ENCODE measurements at regions not wholly inside any gene's neighbourhood (a gene's known extent, or its start where the extent isn't known, plus 50 kb on each side); places are given as distances from the start of the nearest gene placed in this dataset.

DNA sequence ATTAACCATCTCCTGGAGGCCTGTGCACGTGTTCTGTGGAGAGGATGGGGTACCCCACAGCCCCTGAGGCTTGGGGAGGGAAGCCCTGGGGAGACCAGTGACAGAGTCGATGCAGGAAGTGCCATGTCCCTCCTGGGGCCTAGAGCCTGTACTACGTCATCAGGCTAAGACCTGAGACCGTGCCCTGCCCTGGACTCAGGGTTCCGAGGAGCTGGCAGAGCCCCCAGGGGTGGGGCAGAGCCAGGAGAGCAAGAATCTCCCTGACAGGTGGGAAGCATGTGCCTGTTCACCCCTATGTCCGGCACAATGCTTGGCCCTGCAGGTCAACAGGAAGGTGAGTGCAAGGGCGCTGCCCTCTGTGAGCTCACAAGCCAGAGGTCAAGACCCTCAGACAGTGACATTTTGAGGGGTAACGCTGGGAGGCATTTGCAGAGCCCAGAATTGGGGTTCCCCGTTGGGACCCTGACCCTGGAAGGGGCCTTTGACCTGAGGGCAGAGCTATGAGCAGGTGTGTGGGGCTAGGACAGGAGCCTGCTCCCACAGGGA lies 781.6 kb downstream of the BRD1 start:
- DNase-seq = no peak

DNA sequence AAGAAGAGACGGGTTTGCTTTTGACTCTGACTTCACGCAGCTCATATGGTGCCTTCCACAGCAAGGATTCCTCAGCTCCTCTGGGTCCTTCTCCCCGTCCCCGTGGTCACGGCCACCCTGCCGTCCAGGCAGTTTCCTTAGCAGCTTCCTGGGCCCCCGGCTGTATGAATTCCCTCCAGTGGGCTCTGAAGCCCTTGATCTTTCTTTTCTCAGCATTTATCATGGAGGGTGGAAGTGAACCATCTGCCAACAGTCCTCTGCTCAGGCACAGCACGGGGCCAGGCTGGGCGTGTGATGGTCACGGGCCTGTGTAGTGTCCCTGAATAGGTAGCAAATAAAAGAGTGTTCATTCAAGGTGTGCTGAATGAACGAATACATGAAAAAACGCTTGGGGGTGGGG lies 782.4 kb downstream of the BRD1 start:
- no peak for DNase-seq

DNA sequence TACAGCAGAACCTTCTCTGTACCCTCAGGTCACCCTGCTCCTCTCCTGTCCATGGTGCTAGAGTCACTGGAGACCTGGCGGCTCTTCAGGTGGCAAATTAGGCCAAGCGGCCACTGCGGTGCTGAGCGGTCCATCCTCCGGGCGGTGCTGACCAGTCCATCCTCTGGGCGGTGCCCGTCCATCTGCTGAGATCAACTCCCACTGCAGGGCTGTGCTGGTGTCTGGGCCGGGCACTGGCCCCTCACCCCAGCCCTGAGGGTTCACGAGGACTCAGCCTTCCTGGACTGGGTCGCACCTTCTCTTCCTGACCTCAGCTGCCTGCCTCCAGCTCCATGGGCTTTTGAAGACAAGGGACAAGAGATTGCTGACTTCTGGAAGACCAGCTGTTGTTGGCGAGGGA lies 782.9 kb downstream of the BRD1 start:
- no peak for DNase-seq

DNA sequence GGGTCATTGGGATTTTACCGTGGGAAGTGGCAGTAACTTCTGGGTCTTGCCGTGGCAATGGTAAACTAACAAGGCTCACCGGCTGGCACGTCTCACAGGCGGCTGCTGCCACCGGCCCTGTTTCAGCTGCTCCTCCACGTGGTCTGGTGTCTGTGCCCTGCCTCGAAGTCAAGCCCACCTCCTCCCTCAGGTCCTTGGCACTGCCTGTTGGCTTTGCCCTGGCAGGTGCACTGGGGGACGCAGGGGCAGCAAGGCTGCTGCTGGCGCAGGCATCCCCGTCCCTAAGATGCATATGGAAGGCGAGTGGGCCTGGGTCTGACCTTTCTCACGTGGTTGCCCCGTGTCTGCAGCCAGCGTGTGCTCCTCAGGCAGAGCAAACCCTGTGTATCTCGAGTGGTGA lies 783.6 kb downstream of the BRD1 start:
- DNase-seq = no peak

DNA sequence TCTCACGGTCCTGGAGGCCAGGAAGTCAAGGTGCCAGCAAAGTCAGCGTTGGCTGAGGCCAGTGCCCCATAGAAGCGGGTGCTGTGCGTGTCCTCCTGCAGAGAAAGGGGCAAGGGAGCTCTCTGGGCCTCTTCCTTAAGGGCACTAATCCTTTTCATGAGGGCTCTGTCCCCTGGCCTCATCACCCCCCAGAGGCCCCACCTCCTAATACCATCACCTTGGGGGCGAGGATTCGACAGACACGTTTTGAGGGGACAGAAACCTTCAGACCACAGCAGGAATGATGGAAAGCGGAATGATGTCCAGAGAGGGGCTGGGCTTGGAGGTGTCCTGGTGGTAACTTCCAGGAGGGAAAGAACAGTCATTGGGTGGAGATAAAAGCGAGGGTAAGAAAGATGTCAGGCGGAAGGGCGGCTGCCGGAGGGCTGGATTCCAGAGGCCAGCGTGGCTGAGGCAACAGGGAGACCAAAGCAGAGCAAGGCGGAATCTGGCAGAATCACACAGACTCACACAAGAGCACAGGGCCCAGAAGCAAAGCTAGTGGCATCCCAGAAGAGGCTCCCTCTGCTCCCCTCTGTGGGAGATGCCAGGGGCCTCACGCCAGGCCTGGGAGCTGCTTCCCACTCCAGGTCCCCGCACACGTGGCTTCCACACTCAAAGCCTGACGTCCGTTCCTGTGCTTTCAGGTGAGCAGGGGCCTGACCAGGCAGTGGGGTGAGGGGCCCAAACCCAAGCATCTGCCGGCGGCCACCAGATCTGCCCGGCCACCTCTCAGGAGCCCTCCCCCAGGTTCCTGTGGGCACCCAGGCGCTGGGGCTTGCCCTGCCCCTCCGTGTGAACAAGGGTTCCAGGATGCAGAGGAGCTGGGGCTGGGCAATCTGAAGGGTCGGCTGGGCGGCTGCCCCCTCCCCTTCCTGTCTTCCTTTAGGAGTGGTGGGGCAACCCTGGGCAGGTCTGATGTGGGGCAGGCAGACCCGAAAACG lies 784.5 kb downstream of the BRD1 start:
- no peak for DNase-seq

DNA sequence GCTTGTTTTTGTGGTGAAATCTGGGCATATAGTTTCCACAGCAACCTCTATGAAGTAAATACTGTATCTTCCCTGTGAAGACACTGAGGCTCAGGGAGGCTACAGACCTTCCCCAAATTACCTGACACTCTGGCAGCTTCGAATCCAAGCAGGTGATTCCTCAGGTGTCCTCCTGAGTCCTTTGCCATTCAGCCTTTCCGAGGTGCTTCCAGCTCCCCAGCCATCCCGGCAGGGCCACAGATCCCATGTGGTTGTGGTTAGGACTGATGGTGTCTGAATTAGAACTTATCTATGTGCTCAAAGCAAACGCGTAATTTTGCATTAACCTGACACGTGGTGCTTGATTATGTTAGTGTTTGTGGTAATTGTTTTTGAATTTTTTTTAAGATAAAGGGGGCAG lies 785.6 kb downstream of the BRD1 start:
- DNase-seq = no peak

DNA sequence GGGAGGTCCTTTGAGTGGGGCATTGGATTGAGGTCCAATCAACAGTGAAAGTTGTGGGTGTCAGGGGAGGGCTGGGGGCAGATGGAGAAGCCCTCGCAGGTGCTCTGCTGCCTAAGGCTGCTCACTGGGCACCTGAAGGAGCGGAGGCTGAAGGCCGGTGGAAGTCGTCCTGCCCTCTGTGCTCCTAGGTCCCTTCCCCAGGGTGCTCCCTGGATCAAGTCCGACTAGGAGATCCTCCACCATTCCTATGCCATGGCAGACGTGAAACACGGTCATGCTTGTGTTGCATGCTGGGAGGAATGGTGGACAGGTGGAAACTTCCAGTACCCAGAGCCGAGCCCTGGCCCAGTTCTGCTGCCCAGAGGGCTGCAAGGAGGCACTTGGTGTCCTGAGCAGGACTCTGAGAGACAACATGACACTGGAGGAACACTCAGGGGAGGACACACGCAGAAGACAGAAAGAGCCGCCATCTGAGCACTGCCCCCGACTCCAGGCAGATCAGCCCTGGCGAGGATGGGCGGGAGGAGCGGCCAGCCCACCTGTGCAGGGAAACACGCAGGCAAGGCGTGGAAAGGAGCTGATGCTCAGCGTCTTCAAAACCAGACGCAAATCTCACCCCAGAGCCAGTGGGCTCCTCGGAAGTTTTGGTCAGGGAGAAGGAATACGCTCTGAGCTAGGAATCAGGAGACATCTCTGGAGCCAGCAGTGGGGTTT lies 786.8 kb downstream of the BRD1 start:
- DNase-seq = no peak

DNA sequence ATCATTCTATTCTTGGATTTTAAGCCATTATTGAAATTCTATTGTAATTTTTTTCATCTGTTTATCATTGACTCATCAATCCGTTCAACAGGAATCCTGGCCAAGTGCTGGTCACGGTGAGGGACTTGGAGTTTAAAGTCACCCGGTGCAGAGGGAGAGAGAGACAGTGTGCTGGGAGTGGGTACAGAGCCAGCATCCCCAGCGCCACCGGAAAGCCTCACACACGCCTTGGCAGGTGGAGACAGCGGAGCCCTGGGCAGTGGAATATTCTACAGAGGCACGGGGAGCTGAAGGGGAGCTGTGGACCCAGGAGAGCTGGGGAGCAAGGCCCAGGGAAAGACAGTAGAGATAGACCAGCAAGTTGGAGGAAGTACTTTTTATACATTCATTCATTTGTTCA lies 787.6 kb downstream of the BRD1 start:
- DNase-seq = no peak

DNA sequence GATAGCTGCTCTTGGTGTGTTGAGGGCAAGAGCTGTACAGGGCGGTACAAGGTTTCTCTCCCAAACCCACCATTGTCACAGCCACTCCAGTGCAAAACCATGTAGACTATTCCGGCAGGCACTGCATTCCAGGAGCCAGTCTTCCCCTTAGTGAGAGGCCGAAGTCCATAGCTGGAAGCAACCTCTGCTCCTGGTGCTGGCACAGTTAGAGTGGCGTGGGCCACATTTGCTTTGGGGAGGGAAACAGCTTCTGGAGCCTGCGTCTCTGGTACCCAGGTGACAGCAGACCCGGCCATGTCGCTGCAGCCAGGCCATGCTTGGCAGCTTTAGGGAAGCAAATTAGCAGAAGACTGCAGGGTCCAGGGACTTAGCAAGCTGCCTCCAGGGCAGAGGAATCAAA lies 788.0 kb downstream of the BRD1 start:
- DNase-seq = no peak

DNA sequence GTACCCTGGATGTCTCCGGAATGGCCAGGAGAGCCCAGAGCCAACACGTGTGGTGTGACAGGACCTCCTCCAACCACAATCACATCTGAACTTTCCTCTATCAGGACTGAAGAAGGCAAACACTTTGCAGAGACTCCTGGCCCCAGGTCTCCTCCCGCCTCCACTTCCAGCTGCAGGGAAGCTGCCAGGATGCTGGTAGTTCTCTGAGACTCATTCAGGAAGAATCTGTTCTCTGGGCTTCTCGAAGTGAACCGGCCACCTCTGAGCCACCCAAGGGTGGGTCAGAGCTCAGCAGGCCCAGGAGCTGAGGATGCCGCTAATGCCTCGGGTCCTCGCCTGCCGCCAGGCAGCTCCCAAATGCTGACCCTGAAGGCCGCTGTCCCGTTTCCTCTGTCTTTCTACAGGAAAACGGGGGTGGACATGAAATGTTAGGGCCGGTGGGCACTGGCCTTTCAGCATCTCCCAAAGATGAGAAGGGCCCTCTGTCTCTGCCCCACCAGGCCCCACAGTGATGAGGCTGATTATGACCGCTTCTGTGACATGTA lies 789.9 kb downstream of the BRD1 start:
- no peak for DNase-seq

DNA sequence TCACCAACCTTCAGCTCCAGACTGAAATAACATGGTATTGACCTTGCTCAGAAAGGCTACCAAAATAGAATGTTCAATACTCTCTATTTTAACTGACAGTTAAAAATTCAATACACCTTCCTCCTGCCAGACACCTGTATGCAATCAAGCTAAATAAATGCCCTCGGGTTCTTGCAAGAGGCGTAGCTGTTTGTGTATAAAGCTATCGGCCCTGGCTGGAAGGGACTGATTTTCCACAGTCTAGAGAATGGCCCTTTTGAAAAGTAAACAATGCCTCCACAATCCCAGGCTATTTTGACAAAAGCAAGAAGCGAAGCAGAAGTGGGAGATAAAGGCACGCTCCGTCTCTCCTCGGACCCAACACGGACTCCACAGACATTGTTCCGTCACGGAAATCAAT lies 791.2 kb downstream of the BRD1 start:
- no peak for DNase-seq

DNA sequence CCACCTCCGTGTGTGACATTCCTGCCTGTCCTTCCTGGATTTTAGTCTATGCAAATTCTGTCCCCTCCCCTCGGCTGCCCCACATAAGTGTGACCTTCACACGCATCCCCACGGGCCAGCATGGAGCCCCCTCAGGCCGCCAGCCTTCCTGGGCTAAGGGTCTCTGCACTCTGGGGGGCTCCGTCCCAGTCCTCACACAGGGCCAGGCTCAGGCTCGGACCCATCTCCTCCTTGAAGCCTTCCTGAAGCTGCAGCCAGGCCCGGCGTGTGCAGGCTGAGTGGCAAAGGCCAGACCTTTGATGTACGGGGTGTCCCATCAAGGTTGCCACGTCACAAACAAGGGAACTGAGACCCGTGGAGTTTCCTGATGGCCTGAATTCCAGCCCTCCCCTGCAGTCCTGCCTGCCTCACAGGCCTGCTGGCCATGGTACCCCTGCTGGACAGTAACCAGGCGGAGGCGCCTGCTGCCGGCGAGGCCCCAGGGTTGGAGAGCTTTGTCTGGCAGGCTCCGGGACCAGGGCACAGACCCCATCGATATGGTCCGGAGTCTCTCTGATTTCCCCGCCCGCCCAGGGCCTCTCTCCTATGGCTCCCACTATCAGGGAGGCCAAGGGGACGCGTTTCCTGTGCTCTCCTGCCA lies 791.7 kb downstream of the BRD1 start:
- no peak for DNase-seq

DNA sequence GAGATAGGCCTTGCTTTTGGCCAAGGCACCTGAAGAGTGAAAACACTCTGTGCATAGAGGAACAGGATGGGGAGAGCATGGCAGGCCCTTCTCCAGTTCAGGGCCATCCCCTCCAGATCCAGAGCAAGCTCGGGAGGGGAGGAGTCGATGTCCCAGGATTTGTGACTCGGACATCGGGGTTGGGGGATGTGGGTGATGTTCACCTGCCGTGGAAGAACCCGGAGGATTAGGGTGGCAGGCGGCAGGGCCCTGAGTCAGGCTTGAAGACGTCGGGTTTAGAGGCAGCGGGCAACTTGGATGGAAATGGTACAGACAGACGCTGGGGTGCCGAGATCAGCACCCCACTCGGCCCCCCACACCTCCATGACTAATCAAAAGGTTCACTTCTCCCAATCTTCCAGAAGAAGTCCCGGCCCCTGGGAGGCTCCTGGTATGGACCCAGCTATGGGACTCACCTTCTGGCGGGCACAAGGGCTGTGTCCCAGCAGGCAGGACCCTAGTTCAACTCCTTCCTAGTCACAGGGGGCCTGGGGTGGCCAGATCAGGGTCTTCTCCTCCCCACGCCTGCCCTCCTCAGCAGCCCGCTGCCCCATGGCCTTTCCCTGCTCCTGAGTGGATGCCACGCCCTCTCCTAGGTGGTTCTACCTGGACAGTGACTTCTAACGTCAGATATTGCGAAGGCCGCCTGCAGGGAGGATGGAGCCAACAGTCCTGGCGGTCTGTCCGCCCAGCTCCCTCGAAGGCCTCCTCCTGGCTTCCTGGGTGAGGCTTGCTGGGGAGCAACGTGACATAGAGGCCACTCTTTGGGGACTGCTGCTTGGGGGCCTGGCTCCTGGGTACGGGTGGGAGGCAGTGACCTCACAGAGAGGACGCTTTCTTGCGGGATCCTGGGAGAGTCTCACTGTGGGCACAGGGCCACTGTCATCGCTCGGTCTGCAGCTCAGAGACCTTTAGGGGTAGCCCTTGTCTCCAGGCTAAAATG lies 792.5 kb downstream of the BRD1 start:
- DNase-seq = no peak

DNA sequence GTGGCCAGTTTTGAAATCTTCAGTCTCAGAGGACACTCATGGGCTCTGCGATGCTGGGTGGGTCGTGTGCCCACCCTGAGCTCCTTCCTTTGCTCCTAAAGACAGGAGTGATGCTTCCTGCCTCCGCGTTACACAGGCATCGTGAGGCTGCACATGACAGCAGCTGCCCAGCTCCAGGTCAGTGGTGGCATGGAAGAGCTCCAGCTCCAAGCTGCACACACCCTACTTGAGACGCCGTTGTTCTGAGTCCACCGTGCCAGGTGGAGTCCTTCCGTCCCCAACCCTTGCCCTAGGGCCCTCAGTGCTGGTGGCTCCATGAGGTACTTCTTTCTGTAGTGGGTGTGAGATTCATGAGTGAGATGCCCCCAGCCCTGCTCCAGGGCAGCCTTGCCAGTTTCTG lies 794.1 kb downstream of the BRD1 start:
- no peak for DNase-seq

DNA sequence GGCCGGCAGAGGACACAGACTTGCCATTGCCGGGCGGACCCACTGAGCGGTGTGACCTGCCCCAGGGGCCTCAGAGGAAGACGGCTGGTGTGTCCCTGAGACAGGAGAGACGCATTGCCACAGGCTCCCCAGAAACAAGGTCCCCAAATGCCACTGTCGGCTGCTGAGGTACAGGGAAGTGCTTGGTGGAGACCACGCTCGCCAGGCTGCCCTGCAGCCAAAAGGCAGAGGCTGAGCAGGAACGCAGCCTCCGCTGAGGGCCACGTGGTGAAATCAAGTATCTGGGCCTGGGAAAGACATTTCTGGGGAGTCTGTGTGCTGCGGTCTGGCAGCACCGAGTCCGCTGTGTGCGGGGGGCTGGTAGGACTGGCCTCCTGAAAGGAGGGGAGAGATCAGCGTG lies 794.9 kb downstream of the BRD1 start:
- DNase-seq = no peak

DNA sequence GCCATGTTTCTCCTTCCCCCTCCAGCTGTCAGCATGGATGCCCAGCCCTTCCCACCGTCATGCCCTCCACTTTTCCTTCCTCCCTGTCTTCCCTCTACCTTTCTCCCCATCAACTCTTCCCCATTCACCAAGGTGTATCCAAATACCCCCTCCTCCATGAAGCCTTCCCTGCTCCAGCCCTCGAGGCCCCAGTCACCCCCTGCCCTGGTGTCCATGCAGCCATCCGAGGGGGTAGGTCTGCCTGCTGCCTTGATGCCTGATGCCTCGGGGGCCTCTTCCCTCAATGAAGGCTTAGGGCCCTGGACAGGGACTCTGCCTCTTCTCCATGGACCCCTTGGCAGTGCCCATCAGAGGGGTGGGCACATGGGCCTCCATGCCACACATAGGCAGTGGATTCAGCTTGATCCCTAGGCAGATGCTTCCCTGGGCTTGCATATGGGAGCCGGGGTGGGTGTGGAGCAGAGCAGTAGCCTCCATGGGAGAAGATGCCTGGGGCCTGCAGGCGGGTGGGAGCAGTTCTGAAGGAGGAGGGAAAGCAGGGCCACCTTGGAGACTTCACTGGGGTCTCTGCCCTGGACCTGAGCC lies 795.8 kb downstream of the BRD1 start:
- DNase-seq = no peak

DNA sequence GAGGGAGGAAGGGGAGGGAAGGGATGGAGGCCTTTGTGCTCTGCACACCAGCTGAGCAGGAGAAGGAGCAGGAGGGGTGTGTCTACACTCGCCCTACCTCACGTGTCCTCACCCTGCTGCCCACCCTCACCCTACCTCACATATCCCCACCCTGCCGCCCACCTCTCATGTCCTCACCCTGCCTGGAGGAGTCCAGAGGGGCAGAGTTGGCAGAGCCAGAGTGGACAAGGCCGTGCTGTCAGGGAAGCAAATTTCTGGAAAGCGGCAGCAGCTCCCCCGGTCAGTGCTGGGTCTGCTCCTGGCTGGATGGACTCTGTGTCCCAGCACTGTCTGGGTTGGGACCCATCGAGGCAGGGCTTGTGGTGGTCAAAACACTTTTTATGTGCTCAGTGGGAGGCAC lies 799.6 kb downstream of the BRD1 start:
- no peak for DNase-seq

DNA sequence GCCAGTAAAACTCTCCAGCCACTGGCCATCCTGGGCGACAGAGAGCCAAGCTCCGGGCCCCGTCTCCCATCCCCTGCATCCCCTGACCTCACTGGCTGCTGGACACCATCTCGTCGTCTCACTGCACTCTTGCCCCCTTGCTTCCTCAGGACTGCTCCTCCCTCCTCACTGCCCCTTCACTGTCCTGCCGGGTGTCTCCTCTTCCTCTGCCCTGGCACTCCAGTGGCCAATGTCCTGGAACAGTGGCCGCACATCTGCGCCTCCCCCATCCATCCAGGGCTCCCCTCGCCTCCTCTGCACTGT lies 800.4 kb downstream of the BRD1 start:
- no peak for DNase-seq

DNA sequence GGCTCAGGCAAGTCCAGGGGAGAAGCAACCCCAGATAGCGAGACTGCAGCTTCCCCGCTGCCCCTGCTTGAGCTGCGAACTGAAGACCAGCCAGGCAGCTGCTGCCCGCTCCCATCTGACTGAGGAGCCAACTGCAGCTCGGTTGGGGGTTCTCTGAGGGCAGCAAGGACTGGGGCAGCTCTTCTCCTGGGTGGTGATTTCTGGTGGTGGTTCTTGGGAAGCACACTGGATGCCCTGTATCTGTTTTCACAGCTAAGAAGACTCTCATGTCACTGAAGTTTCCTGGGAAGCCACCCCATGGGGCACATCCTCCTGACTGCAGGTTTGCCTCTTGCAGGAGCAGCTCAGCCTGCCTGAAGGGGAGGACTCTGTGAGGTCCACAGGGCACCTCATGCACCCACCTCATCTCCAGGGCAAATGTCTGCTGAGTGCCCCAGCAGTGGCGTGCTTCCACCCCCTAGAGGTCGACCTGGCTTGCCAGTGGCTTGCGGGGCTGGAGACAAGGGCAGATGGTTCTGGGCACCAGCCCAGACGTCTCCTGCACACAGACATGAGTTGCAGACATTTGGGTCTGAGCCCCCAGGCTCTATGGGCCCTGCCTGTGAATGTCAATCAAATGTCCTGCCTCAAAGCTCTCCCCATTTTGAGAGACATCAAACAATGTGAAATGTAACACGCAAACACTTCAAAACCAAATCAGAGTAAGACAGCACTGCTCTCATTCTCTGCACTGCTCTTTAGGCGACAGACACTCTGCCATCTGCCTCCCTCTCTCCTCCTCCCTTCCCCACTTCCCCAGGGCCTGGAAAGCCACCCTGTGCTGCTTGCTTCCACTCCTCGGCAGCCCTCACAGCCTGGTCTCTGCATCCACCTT lies 800.9 kb downstream of the BRD1 start:
- no peak for DNase-seq

DNA sequence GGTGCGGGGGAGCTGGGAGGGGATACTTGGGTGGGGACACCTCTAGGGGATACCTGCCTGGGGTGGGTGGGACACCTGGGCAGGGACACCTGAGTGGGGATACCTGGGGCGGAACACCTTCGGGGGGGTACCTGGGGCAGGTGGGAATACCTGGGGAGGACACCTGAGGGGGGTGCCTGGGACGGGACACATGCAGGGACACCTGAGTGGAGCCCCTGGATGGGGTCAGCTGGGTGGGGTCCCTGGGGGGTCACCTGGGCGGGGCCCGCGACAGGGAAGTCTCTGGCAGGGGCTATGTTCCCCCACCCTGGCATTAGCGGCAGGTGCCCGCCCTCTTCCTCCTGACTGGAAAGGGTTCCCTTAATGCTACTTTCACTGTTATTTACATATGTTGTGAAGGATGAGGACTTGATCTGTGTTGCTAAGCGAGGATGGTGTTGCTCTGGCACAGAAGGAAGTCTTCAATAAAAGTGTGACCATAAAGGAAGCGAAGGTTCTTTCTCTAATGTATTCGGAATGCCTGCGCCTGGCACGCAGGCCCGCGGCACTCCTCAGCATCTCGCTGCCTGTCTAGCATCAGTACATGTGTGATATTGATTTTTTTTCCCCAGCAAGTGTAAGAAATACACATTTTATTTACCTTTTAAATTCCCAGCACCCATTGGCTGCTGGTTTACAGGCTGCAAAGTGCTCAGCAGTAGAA lies 801.7 kb downstream of the BRD1 start:
- DNase-seq = no peak

All from activated CD4-positive, alpha-beta T cell treated with anti-CD3 and anti-CD28 coated beads, Interleukin-2, amount 50 U/mL, for 16 hours (primary cell).